ENCODE measurements at regions not wholly inside any gene's neighbourhood (a gene's known extent, or its start where the extent isn't known, plus 50 kb on each side); places are given as distances from the start of the nearest gene placed in this dataset.

- peak; percentile 82 for DNase-seq
These were observed 156.2 kb downstream of the MELK start for GRCh38 chr9:36728651-36729520.

GRCh38 chr9:36729906-36730305 is 157.2 kb downstream of the MELK start:
- DNase-seq: no peak

- no peak for DNase-seq
These were observed 157.7 kb downstream of the MELK start for GRCh38 chr9:36730414-36730813.

GRCh38 chr9:36731068-36731956 is 158.6 kb downstream of the MELK start:
- DNase-seq: no peak

- no peak for DNase-seq
These were observed 162.0 kb downstream of the MELK start for GRCh38 chr9:36734737-36735136.

- DNase-seq: no peak
These were observed 164.0 kb downstream of the MELK start for GRCh38 chr9:36736648-36737047.

GRCh38 chr9:36738318-36738976 is 165.8 kb downstream of the MELK start:
- DNase-seq: no peak

GRCh38 chr9:36739373-36740116 is 166.8 kb downstream of the MELK start:
- no peak for DNase-seq

GRCh38 chr9:36742264-36742663 is 169.6 kb downstream of the MELK start:
- DNase-seq: no peak

GRCh38 chr9:36744678-36745077 is 172.0 kb downstream of the MELK start:
- DNase-seq: no peak

- DNase-seq: no peak
These were observed 173.3 kb downstream of the MELK start for GRCh38 chr9:36745977-36746376.

GRCh38 chr9:36746415-36746814 is 173.7 kb downstream of the MELK start:
- DNase-seq: no peak

- no peak for DNase-seq
These were observed 175.7 kb downstream of the MELK start for GRCh38 chr9:36748322-36748899.

GRCh38 chr9:36749461-36749860 is 176.8 kb downstream of the MELK start:
- no peak for DNase-seq

GRCh38 chr9:36750630-36751029 is 177.9 kb downstream of the MELK start:
- DNase-seq: no peak

GRCh38 chr9:36755019-36755418 is 182.3 kb downstream of the MELK start:
- DNase-seq: no peak

- no peak for DNase-seq
These were observed 186.4 kb downstream of the MELK start for GRCh38 chr9:36759141-36759540.

GRCh38 chr9:36759976-36760375 is 187.3 kb downstream of the MELK start:
- DNase-seq: no peak

GRCh38 chr9:36760667-36761420 is 188.1 kb downstream of the MELK start:
- no peak for DNase-seq

- peak; percentile 16 for DNase-seq
These were observed 190.3 kb downstream of the MELK start for GRCh38 chr9:36762958-36763357.

GRCh38 chr9:36763778-36764177 is 191.1 kb downstream of the MELK start:
- DNase-seq: no peak

Measured in NCI-H345 (cell line).